WTC11 (cell line): ENCODE measurements at regions not wholly inside any gene's neighbourhood (a gene's known extent, or its start where the extent isn't known, plus 50 kb on each side); places are given as distances from the start of the nearest gene placed in this dataset.

Experiments used
- ARID4B ChIP-seq: sonication (generic); formaldehyde crosslinking; IDR thresholded peaks from 2 replicates; pipeline ENCODE4 v1.8.0; 2023; ENCODE audit warnings: missing genetic modification reagents, mild to moderate bottlenecking, borderline replicate concordance
- ATF3 ChIP-seq: sonication (generic); formaldehyde crosslinking; conservative IDR thresholded peaks from 2 replicates; pipeline ENCODE4 v1.8.1; 2022; ENCODE audit warnings: mild to moderate bottlenecking, missing genetic modification reagents
- ATF6 ChIP-seq: sonication (generic); formaldehyde crosslinking; IDR thresholded peaks from 2 replicates; pipeline ENCODE4 v1.8.1; 2023; ENCODE audit warnings: mild to moderate bottlenecking, missing genetic modification reagents
- CTCF ChIP-seq: fragments of 200-600 bp; IDR thresholded peaks from 2 replicates; pipeline ENCODE4 v1.8.0; 2022; ENCODE audit warnings: antibody characterized with exemption
- E2F1 ChIP-seq: sonication (generic); formaldehyde crosslinking; IDR thresholded peaks from 2 replicates; pipeline ENCODE4 v1.8.0; 2022; ENCODE audit warnings: mild to moderate bottlenecking, missing genetic modification reagents
- FOXP4 ChIP-seq: sonication (generic); formaldehyde crosslinking; IDR thresholded peaks from 2 replicates; pipeline ENCODE4 v1.8.0; 2022; ENCODE audit warnings: mild to moderate bottlenecking, missing genetic modification reagents
- GABPB1 ChIP-seq: sonication (generic); formaldehyde crosslinking; IDR thresholded peaks from 2 replicates; pipeline ENCODE4 v1.8.1; 2023; ENCODE audit warnings: mild to moderate bottlenecking, missing genetic modification reagents
- IRF1 ChIP-seq: sonication (generic); formaldehyde crosslinking; IDR thresholded peaks from 2 replicates; pipeline ENCODE4 v1.8.0; 2023; ENCODE audit warnings: missing genetic modification reagents
- MAX ChIP-seq: sonication (generic); formaldehyde crosslinking; IDR thresholded peaks from 2 replicates; pipeline ENCODE4 v1.8.0; 2022; ENCODE audit warnings: mild to moderate bottlenecking, missing genetic modification reagents
- TEAD4 ChIP-seq: sonication (generic); formaldehyde crosslinking; IDR thresholded peaks from 2 replicates; pipeline ENCODE4 v1.8.0; 2022; ENCODE audit warnings: mild to moderate bottlenecking, missing genetic modification reagents
- ZBTB43 ChIP-seq: sonication (generic); formaldehyde crosslinking; IDR thresholded peaks from 2 replicates; pipeline ENCODE4 v1.8.1; 2023; ENCODE audit warnings: mild to moderate bottlenecking, missing genetic modification reagents

- no peak for TF ChIP-seq GABPB1 (CRISPR knock-in tag)
- TF ChIP-seq ZBTB43 (CRISPR knock-in tag): no peak
- no peak for TF ChIP-seq ATF6 (CRISPR knock-in tag)
- TF ChIP-seq MAX: no peak
- TF ChIP-seq CTCF: no peak
- TF ChIP-seq FOXP4 (CRISPR knock-in tag): no peak
- no peak for TF ChIP-seq IRF1
- no peak for TF ChIP-seq E2F1 (CRISPR knock-in tag)
- TF ChIP-seq ATF3: no peak
- no peak for TF ChIP-seq TEAD4 (CRISPR knock-in tag)
- no peak for TF ChIP-seq ARID4B (CRISPR knock-in tag)
Observed at GRCh38 chr1:68370101-68370915, 79.4 kb downstream of the RPE65 start.
